Endothelial cell of umbilical vein (primary cell): ENCODE measurements at regions not wholly inside any gene's neighbourhood (a gene's known extent, or its start where the extent isn't known, plus 50 kb on each side); places are given as distances from the start of the nearest gene placed in this dataset.

Experiments used
- BruUV-seq: library from RNA; stranded (reverse); fragments of 400-500 nt; replicated peaks from 2 replicates; lab custom pipeline; 2021; lab: Mats Ljungman, UMichigan
- CTCF ChIA-PET: fragments of 300-600, 350-600 bp; sonication (Branson Sonifier 250); formaldehyde crosslinking; loops from one replicate; lab custom pipeline; 2021; ENCODE audit warnings: antibody characterized with exemption, inconsistent platforms; lab: Charles Lee
- POLR2A ChIA-PET: fragments of 300-600, 350-600 bp; sonication (Branson Sonifier 250); formaldehyde crosslinking; loops from one replicate; lab custom pipeline; 2021; ENCODE audit warnings: antibody characterized with exemption, inconsistent platforms; lab: Charles Lee
- DNase-seq: peaks from one replicate; pipeline ENCODE4 v3.0.0-alpha.2; 2011; ENCODE audit warnings: low read depth, low spot score
- FAIRE-seq: peaks from 2 replicates; lab custom pipeline; 2011; peaks lifted over from hg19 to GRCh38; lab: Jason Lieb, UNC
- H2AFZ ChIP-seq: 2 replicates; pipeline ENCODE4 v1.6.0; 2012; ENCODE audit warnings: low read depth, low read length, control low read depth, inconsistent platforms
- H3K27ac ChIP-seq: 2 replicates; pipeline ENCODE4 v1.5.1; 2011; ENCODE audit warnings: low read depth, mild to moderate bottlenecking, control low read depth, low read length, moderate library complexity; ENCODE audit not compliant: insufficient read depth
- H3K27me3 ChIP-seq, 2 experiments: 2 replicates each; pipeline versions ENCODE4 v1.6.0 to v1.6.1; 2011; ENCODE audit warnings: low read length in 2 of 2, mixed read lengths in 1 of 2; ENCODE audit not compliant: control insufficient read depth in 2 of 2, insufficient read depth in 2 of 2
- H3K36me3 ChIP-seq, 2 experiments: 2 replicates in 1 of 2; 3 replicates in 1 of 2; pipeline ENCODE4 v1.5.1; 2011; ENCODE audit warnings: low read length in 2 of 2, mild to moderate bottlenecking in 1 of 2, moderate library complexity in 1 of 2; ENCODE audit not compliant: control insufficient read depth in 2 of 2, insufficient read depth in 2 of 2; ENCODE audit errors: extremely low read depth in 1 of 2
- H3K4me1 ChIP-seq: 3 replicates; pipeline ENCODE4 v1.5.1; 2011; ENCODE audit warnings: mild to moderate bottlenecking, low read length; ENCODE audit not compliant: control insufficient read depth, insufficient read depth; ENCODE audit errors: extremely low read depth
- H3K4me2 ChIP-seq: 2 replicates; pipeline ENCODE4 v1.6.1; 2011; ENCODE audit warnings: low read length, control low read depth, mixed read lengths; ENCODE audit not compliant: insufficient read depth
- H3K4me3 ChIP-seq, 3 experiments: fragments of 200-600 bp in 1 of 3; sonication (generic), shearing (Covaris generic) in 1 of 3; replicated peaks in 1 of 3; 2 replicates each; pipeline ENCODE4 v1.5.1; 2011 to 2016; ENCODE audit warnings: control low read depth in 3 of 3, low read length in 3 of 3, mild to moderate bottlenecking in 2 of 3, inconsistent platforms in 1 of 3, low read depth in 1 of 3, moderate library complexity in 1 of 3; ENCODE audit not compliant: insufficient read depth in 1 of 3
- H3K79me2 ChIP-seq: 2 replicates; pipeline ENCODE4 v1.6.0; 2012; ENCODE audit warnings: low read length, inconsistent platforms; ENCODE audit not compliant: control insufficient read depth, insufficient read depth
- H3K9ac ChIP-seq: replicated peaks from 2 replicates; pipeline ENCODE3; 2011; ENCODE audit warnings: low read length, control low read depth; ENCODE audit not compliant: insufficient read depth; ENCODE audit errors: extremely low read depth
- H3K9me1 ChIP-seq: replicated peaks from 3 replicates; pipeline ENCODE4 v1.6.0; 2011; ENCODE audit warnings: mild to moderate bottlenecking, low read length; ENCODE audit not compliant: control insufficient read depth, insufficient read depth; ENCODE audit errors: extremely low read depth
- H3K9me3 ChIP-seq: replicated peaks from 2 replicates; pipeline ENCODE4 v1.5.1; 2012; ENCODE audit warnings: low read length, inconsistent platforms; ENCODE audit not compliant: control insufficient read depth, insufficient read depth
- H4K20me1 ChIP-seq: replicated peaks from 2 replicates; pipeline ENCODE3; 2011; ENCODE audit warnings: mild to moderate bottlenecking, low read length; ENCODE audit not compliant: control insufficient read depth, insufficient read depth; ENCODE audit errors: extremely low read depth
- EZH2 ChIP-seq: IDR thresholded peaks from 2 replicates; pipeline ENCODE4 v1.6.1; 2012; ENCODE audit warnings: borderline replicate concordance, low read depth, mild to moderate bottlenecking, moderate library complexity, low read length, inconsistent platforms; ENCODE audit not compliant: severe bottlenecking
- FOS ChIP-seq: IDR thresholded peaks from 2 replicates; pipeline ENCODE4 v1.6.1; 2011; ENCODE audit warnings: mild to moderate bottlenecking, low read length, moderate library complexity, borderline replicate concordance; ENCODE audit not compliant: insufficient read depth
- GATA2 ChIP-seq: IDR thresholded peaks from 2 replicates; pipeline ENCODE4 v1.7.0; 2011; ENCODE audit warnings: low read depth, mild to moderate bottlenecking, moderate library complexity, mixed read lengths, low read length; ENCODE audit not compliant: insufficient read length, insufficient read depth
- JUN ChIP-seq: IDR thresholded peaks from 2 replicates; pipeline ENCODE4 v1.6.1; 2011; ENCODE audit warnings: borderline replicate concordance, low read depth; ENCODE audit not compliant: insufficient read length, insufficient read depth
- MAX ChIP-seq: IDR thresholded peaks from 2 replicates; pipeline ENCODE4 v1.6.1; 2011; ENCODE audit not compliant: insufficient read depth, insufficient read length
- MYC ChIP-seq: IDR thresholded peaks from one replicate; pipeline ENCODE4 v1.6.1; 2011; ENCODE audit warnings: mild to moderate bottlenecking, low read depth, low read length
- POLR2A ChIP-seq: IDR thresholded peaks from 2 replicates; pipeline ENCODE4 v1.6.1; 2012; ENCODE audit warnings: low read depth, mild to moderate bottlenecking, control low read depth, low read length
- POLR2AphosphoS5 ChIP-seq: IDR thresholded peaks from 2 replicates; pipeline ENCODE4 v1.6.1; 2012; ENCODE audit warnings: low read depth, mild to moderate bottlenecking, control low read depth, low read length, moderate library complexity; ENCODE audit not compliant: insufficient read depth
- dilution Hi-C: fragments of 300-500 bp; cut with MboI; formaldehyde crosslinking; loops from one replicate; pipeline ENCODE4 v1.15.0; 2019; ENCODE audit warnings: low sequenced_read_pairs; ENCODE audit not compliant: extremely low pct_ligation_motif_present
- intact Hi-C: fragments of 100-400 bp; cut with micrococcal nuclease; formaldehyde crosslinking; loops from one replicate; pipeline ENCODE4 v1.10.0; 2022
- TF ChIP-seq, protein P1 (sequence below), 2 donors: IDR thresholded peaks; 1 replicate in 1 of 2; 2 replicates in 1 of 2; pipeline ENCODE4 v1.5.1; 2011; ENCODE audit warnings: low read length in 2 of 2, mild to moderate bottlenecking in 2 of 2, moderate library complexity in 2 of 2, control low read depth in 1 of 2, inconsistent platforms in 1 of 2, low read depth in 1 of 2; ENCODE audit not compliant: insufficient read depth in 1 of 2; ENCODE audit errors: extremely low read depth in 1 of 2

DNA sequence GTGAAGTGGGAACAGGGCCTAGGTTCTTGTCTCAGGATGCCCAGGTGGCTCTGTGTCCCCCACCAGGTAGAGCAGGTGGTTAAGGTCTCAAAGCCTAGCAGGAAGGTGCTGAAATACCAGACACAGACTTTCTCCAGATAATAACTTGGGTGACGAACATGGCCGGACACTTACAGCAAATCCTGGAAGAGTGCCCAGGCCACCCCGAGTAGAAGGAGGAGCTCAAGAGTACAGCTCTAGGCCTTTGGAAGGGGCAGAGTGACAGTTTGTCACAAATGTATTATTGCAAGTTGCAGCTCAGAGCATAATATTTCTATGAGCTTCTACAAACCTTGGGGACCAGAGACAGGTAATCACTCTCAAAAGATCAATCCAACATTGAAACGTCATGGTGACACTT lies 251.6 kb upstream of the SOX4 start:
- Histone ChIP-seq H3K27me3 (no peaks in the 10 kb centered on the region), H3K4me3 (no peak overlapping the region), H3K4me1 (peaks cover 4% of the 10 kb centered on the region), H2AFZ (no peak overlapping the region), H3K9me1 (no peaks in the 10 kb centered on the region), H3K27ac (no peak overlapping the region), H3K79me2 (no peaks in the 10 kb centered on the region), H4K20me1 (no peaks in the 10 kb centered on the region), H3K4me2 (no peak overlapping the region), H3K9me3 (no peaks in the 10 kb centered on the region), H3K9ac (no peak overlapping the region), H3K36me3 (no peaks in the 10 kb centered on the region)
- FAIRE-seq (no peak), DNase-seq (no peak)
- BruUV-seq: no TSS peak
- dilution Hi-C loops (no loop called here), intact Hi-C loops (no loop called here)
- TF ChIP-seq MYC (no peak), JUN (no peak), EZH2 (no peak), POLR2A (no peak), POLR2AphosphoS5 (no peak), GATA2 (no peak), FOS (no peak), MAX (no peak)
- TF ChIP-seq, protein P1, sequence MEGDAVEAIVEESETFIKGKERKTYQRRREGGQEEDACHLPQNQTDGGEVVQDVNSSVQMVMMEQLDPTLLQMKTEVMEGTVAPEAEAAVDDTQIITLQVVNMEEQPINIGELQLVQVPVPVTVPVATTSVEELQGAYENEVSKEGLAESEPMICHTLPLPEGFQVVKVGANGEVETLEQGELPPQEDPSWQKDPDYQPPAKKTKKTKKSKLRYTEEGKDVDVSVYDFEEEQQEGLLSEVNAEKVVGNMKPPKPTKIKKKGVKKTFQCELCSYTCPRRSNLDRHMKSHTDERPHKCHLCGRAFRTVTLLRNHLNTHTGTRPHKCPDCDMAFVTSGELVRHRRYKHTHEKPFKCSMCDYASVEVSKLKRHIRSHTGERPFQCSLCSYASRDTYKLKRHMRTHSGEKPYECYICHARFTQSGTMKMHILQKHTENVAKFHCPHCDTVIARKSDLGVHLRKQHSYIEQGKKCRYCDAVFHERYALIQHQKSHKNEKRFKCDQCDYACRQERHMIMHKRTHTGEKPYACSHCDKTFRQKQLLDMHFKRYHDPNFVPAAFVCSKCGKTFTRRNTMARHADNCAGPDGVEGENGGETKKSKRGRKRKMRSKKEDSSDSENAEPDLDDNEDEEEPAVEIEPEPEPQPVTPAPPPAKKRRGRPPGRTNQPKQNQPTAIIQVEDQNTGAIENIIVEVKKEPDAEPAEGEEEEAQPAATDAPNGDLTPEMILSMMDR (IDR thresholded peaks at IDR 0.05; ENCODE audit: extremely low read depth in 1 of 2, insufficient read depth in 1 of 2, low read depth in 1 of 2, low read length in 2 of 2): no peak
- POLR2A ChIA-PET: no interaction called here
- CTCF ChIA-PET: no interaction called here
